ENCODE measurements at regions not wholly inside any gene's neighbourhood (a gene's known extent, or its start where the extent isn't known, plus 50 kb on each side); places are given as distances from the start of the nearest gene placed in this dataset.
"Not testable (repeated sequence)": the region's sequence is repeated elsewhere in the genome, so short reads cannot be mapped to it uniquely, and the experiment has no call there.

DNA sequence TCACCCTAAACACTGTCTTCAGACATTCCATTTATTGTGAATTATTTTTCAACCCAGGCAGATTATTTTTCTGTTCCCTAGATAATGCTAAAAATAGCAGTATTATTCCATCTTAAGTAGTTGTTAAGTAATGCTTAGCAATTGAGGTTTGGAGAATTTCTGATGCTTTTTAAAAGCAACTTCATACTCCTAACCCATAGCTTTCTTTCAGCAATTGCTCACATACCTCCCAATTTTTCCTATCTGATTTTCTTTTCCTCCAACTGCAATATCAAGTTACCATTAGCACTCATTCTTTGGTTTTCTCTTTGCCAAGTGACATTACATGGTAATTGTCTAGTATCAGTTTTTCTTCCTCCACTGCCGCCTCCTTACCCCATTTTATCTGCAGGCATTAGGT lies 104.7 kb downstream of the GPR85 start:
- no peak for DNase-seq

DNA sequence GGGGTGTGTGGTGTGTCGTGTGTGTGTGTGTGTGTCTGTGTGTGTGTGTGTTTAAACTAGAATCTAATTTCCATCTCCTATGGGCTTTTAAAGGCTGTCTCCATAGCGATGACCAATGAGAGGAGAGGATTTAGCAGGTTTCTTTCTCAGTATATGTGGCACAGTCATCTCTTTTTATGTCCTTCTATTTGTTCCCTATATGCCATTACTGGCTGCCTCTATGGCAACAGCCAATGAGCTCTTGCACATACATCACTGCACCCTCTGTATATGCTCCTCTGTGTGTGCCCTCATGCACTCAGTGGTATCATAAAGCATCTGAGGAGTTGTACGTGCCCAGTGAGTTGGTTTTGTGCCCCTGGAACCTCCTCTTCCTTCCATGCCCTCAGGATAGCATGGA lies 107.6 kb downstream of the GPR85 start:
- not testable (repeated sequence) for DNase-seq

DNA sequence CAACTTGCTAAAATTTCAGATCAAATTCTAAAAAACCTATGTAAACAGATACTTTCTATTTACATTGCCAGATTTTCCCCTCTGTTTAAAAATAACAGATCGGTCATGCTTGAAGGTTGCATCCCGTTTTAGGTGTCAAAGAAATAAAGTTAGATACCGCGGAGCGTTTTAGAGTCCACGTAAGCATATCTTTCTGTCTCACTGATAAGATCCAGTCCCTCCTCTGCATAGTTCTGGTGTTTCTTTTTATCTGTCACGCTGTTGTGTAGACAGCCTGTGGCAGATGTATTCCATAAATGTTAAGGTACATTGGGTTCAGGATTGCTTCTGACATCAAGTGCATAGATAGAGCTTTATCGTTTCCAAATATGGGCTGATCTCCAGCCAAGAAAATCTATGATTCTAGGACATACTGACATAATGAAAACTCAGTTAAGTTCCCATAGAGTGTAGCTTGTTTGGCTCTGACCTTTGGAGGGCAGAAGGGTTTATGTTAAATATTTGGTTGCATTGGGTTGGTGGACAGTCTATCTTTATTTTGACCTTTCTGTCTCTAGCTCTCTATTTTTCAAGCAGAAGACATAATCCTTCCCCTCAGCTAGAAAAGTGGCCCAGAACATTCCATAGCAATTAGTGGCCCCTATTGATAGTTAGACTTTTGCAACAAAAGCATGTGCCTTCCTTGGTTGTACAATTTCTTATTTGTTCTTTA lies 109.2 kb downstream of the GPR85 start:
- DNase-seq: not testable (repeated sequence)

DNA sequence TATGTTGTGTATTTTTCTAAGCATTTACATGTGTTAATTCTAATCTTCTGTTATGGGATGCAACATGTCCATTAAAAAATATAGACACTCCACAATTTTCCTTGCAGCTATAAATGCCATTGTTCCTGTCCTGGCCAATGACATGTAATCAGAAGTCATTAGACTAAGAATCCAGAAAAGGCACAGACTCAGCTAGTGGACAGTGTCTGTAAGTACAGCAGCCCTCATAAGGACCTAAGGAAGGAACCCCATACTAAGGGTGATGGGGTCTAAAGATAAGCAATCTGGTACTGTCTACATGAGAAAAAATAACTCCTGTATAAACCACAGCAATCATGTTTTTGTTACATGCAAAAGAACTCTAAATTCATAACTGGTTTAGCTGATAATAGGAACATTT lies 115.9 kb downstream of the GPR85 start:
- peak; percentile 29 for DNase-seq

DNA sequence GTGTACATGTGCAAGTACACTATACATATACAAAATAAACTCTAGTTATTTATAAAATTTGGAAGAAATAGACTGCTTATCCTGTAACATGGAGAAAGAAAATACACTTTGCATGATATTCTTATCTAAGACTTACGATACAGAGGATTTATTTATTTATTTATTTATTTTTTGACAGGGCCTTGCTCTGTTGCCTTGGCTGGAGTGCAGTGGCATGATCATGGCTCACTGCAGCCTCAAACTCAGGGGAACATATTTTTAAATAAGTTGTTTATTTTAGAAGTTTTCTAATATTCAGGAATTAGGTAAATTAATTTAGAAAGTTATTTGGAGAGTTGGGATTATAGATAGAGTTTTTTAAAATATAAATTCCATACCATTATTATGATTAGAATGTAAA lies 116.7 kb downstream of the GPR85 start:
- DNase-seq: no peak

- DNase-seq: no peak
Measured at GRCh38 chr7:112965506-112965905, 121.1 kb downstream of the GPR85 start.

- DNase-seq: no peak
Measured at GRCh38 chr7:112963634-112964033, 123.0 kb downstream of the GPR85 start.

GRCh38 chr7:112962815-112963214 lies 123.8 kb downstream of the GPR85 start:
- DNase-seq: no peak

DNA sequence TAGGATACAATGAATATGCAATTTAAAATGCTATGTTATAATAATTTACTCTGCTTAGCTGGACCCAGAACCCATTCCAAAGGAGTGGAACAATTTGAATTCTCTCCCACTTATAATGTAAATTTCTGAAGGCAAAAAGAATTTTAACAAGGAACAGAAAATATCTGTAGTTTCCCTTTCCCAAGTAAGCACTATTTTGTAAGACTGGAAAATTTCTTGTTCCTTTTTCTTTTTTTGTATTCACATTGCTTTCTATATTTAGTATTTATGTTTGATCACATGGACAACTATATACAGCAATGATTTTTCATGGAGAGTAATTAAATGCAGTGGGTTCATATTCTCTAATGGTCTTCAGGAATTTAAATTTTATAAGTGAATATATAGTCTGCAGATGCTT lies 127.4 kb downstream of the GPR85 start:
- no peak for DNase-seq

- DNase-seq: no peak
Measured at GRCh38 chr7:112958775-112959174, 127.9 kb downstream of the GPR85 start.

- DNase-seq: no peak
Measured at GRCh38 chr7:112957901-112958300, 128.7 kb downstream of the GPR85 start.

DNA sequence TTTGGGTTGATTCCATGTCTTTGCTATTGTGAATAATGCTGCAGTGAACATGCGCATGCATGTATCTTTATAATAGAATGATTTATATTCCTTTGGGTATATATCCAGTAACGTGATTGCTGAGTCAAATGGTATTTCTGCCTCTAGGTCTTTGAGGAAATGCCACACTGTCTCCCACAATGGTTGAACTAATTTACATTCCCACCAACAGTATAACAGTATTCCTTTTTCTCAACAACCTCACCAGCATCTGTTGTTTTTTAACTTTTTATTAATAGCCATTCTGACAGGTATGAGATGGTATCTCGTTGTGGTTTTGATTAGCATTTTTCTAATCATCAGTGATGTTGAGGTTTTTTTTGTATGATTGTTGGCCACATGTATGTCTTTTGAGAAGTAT lies 133.6 kb downstream of the GPR85 start:
- DNase-seq: not testable (repeated sequence)

DNA sequence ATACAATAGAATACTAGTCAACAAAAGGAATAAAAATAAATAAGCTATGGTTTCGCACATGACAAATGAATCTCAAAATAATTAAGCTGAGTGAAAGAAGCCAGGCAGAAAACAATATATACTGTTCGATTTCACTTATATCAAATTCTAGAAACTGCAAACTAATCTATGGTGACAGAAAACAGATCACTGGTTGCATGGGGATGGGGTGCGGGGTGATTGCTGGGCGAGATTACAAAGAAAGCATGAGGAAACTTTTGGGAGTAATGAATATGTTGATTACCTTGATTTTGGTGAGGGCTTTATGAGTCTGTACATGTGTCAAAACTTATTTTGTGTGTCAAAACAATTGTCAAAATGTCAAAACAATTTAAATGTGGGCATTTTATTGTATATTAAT lies 135.6 kb downstream of the GPR85 start:
- DNase-seq: no peak

DNA sequence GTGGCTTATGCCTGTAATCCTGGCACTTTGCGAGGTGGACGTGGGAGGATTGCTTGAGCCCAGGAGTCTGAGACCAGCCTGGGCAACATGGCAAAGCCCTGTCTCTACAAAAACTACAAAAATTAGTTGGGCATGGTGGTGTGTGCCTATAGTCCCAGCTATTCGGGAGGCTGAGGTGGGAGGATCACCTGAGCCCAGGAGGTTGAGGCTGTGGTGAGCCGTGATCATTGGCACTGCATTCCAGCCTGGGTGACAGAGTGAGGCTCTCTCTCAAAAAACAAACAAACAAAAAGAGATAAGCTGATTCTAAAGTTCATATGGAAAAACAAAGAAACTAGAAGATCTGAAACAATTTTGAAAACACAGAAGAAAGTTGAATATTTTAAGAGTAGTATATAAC lies 136.9 kb downstream of the GPR85 start:
- DNase-seq: not testable (repeated sequence)

DNA sequence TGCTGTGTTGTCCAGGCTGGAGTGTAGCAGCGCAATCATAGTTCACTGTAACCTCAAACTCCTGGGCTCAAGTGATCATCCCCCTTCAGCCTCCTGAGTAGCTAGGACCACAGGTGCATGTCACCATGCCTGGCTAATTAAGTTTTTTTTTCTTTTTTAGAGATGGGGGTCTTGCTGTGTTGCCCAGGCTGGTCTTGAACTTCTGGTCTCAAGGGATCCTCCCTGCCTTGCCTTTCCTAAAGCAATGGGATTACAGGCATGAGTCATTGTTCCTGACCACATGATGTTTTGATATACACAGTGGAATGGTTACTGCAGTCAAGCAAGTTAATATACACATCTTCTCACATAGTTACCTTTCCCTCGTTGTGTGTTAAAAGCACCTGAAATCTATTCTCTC lies 140.3 kb downstream of the GPR85 start:
- no peak for DNase-seq

DNA sequence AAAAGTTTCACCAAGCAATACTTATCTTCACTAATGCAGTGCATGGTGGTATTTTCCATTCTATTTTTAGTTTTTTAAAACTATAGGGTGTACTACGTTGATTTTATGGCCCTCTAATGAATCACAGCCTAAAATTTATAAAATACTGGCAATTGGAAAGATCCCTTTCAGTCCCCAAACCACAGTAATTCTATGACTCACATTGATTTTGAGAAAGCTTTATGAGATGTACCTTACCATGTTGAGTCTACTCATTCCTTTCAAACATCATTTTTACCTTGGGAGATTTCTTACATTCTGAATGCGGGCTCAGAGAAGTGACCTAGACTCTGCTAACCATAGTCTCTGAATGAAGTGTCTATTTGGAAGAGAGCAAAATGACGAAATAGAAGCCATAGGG lies 141.6 kb downstream of the GPR85 start:
- no peak for DNase-seq

GRCh38 chr7:112942981-112943380 lies 143.6 kb downstream of the GPR85 start:
- no peak for DNase-seq

- DNase-seq: not testable (repeated sequence)
Measured at GRCh38 chr7:112942125-112942524, 144.5 kb downstream of the GPR85 start.

DNA sequence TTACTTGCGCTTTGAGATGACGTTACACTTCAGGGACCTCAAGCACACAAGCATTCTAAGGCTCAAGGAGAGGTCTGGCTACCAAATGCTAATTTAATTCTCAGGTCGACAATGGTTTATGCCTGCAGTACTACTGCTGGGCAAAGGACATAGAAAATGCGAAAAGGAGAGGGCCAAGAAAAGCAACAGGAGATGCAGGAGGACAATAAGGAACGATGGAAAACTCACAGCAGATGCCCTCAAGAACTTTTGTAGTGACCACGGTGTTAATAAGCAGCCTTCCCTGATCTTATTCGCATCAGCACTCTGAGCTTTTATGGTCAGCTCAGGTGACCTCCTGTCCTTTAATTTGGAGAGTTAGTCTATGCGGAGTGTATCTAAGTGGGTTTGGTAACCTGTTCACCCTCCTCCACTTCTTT lies 146.3 kb downstream of the GPR85 start:
- DNase-seq: no peak

DNA sequence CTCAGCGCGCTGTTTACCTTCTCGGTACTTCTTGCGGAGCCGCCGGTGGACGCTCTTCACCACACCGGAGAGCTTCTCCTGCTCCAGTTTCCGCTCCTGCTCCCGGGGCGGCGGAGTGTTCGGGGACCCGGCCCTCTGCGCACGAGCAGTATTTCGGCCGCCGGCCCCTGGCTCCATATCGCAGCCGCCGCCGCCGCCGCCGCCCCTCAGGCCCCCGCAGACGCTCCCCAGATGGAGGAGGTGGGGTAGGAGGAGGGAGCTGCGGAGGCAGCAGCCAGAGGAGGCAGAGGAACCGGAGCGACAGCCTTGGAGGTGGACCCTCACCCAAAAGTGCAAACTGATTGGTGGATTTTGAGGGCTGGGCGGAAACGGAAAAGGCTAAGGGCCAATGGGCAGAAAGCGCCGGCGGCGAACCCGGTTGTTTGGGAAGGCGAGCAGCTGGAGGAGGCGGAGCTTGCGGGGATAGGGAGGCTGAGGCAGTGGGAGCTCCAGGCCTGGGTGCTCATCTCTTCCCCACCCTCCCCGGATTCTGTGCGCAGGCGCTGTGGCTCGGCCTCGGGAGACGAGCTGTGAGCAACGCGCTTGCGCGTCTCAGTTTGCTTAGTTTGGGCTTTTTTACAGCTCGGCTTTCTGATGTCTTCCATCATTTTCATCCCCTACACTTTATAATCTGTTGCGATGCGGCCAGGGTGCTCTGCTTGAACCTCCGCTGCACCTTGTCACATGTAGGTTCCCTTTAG lies 146.9 kb downstream of the GPR85 start:
- DNase-seq: peak; percentile 100

- peak; percentile 72 for DNase-seq
Measured at GRCh38 chr7:112938863-112939573, 147.6 kb downstream of the GPR85 start.

- DNase-seq: no peak
Measured at GRCh38 chr7:112937651-112938415, 147.6 kb upstream of the TMEM168 start.

DNA sequence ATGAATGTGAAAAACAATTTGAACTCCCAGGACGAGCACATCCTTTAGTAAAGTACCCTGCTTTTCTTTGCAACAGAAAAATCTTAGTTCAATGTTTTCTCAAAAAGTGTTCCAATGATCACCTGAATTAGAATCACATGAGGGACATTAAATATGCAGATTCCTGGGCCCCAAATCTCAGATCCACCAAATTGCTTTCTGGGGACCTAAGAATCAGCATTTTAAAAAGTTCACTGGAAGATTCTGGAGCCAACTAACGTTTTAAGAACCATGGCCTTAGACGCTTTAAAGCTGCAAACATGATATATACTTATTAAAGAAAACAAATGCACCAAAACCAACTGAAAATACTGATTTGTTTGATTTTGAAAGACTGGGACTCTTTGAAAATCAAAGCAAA lies 143.4 kb upstream of the TMEM168 start:
- DNase-seq: no peak

All from NCI-H69 (cell line).